Transverse colon (tissue), 4 donors: ENCODE measurements at regions not wholly inside any gene's neighbourhood (a gene's known extent, or its start where the extent isn't known, plus 50 kb on each side); places are given as distances from the start of the nearest gene placed in this dataset.

Experiments used
- DNase-seq: peaks from one replicate; pipeline ENCODE4 v3.0.0-alpha.2; 2019
- H3K27ac ChIP-seq, 4 donors: fragments of 200-600 bp; sonication (generic); 2 replicates each; pipeline ENCODE4 v1.5.1; 2016 to 2018; ENCODE audit warnings: inconsistent platforms in 4 of 4
- H3K27me3 ChIP-seq: fragments of 200-600 bp; sonication (generic); 2 replicates; pipeline ENCODE4 v1.5.1; 2017; ENCODE audit warnings: inconsistent platforms
- H3K36me3 ChIP-seq, 4 donors: fragments of 200-600 bp; sonication (generic); 2 replicates each; pipeline ENCODE4 v1.5.1; 2017 to 2019; ENCODE audit warnings: inconsistent platforms in 4 of 4
- H3K4me1 ChIP-seq, 4 donors: fragments of 200-600 bp; sonication (generic); 2 replicates each; pipeline ENCODE4 v1.5.1; 2017 to 2020; ENCODE audit warnings: inconsistent platforms in 4 of 4
- H3K4me3 ChIP-seq, 4 donors: fragments of 200-600 bp; sonication (generic); 1 replicate in 1 of 4; 2 replicates in 3 of 4; pipeline versions ENCODE4 v1.5.1 to v1.6.1; 2017 to 2019; ENCODE audit warnings: inconsistent platforms in 4 of 4
- H3K9me3 ChIP-seq, 2 donors: fragments of 200-600 bp; sonication (generic); 2 replicates each; pipeline ENCODE4 v1.5.1; 2017 to 2019; ENCODE audit warnings: inconsistent platforms in 2 of 2
- EP300 ChIP-seq: sonication (generic); formaldehyde crosslinking; IDR thresholded peaks from one replicate; pipeline ENCODE4 v1.6.1; 2017; ENCODE audit warnings: antibody characterized with exemption, low read depth
- POLR2A ChIP-seq: fragments of 450-650 bp; IDR thresholded peaks from one replicate; pipeline ENCODE4 v1.6.1; 2016; ENCODE audit warnings: antibody characterized with exemption, mild to moderate bottlenecking, moderate library complexity
- POLR2AphosphoS5 ChIP-seq, 3 donors: sonication (generic); formaldehyde crosslinking; IDR thresholded peaks; one replicate each; pipeline ENCODE4 v1.6.1; 2016; ENCODE audit warnings: antibody characterized with exemption in 3 of 3
- WGBS, 2 donors: methylation state at CpG; one replicate each; pipeline ENCODE4 v1.1.5; 2018; ENCODE audit warnings: low coverage in 1 of 2; 5-methylcytosine and 5-hydroxymethylcytosine counted together
- in situ Hi-C, 4 donors: fragments of 200-750 bp; cut with MboI; loops; one replicate each; pipeline versions ENCODE4 v1.15.0 to v1.15.1; 2017; ENCODE audit warnings: low sequenced_read_pairs in 3 of 4, low pct_ligation_motif_present in 1 of 4, low pct_unique_long_range_greater_than_20kb in 1 of 4
- intact Hi-C: fragments of 100-400 bp; cut with DNase I; formaldehyde crosslinking; loops from one replicate; pipeline ENCODE4 v1.15.1; 2023; ENCODE audit warnings: low total_unique reads
- TF ChIP-seq, protein P1 (sequence below), 5 experiments: fragments of 200-600 bp in 3 of 5; fragments of 450-650 bp in 2 of 5; sonication (generic) in 3 of 5; IDR thresholded peaks; 1 replicate in 2 of 5; 2 replicates in 3 of 5; pipeline ENCODE4 v1.5.1; 2016 to 2017; ENCODE audit warnings: antibody characterized with exemption in 5 of 5, inconsistent platforms in 3 of 5, mild to moderate bottlenecking in 2 of 5, moderate library complexity in 1 of 5

DNA sequence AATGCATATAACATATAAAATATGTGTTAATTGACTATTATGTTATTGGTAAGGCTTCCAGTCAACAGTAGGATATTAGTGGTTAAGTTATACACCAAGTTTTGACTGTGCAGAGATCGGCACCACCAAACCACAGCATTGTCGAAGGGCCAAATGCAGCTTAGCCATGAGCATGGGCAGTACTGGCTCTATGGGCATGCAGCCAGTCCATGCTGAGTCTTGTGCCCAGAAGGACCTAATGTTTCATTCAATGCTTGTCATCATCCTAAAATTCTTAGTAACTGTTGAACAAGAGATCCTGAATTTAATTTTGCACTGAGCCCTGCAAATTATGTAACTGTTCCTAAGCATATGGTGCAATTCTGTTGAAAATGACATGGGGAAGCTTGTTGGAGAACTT, 233.4 kb upstream of the HS3ST3A1 start:
- WGBS, 2 donors, result 83 to 92% methylated on average over 2 of the region's 2 CpGs
- Histone ChIP-seq H3K36me3 (no peaks in the 10 kb centered on the region), H3K4me3 (no peak overlapping the region), H3K4me1 (no peaks in the 10 kb centered on the region), H3K9me3 (no peaks in the 10 kb centered on the region), H3K27ac (no peak overlapping the region), H3K27me3 (no peaks in the 10 kb centered on the region)
- in situ Hi-C loops, result no loop called here
- TF ChIP-seq POLR2AphosphoS5 (IDR thresholded peaks at IDR 0.05), result no peak
- TF ChIP-seq POLR2A, result no peak
- TF ChIP-seq, protein P1, sequence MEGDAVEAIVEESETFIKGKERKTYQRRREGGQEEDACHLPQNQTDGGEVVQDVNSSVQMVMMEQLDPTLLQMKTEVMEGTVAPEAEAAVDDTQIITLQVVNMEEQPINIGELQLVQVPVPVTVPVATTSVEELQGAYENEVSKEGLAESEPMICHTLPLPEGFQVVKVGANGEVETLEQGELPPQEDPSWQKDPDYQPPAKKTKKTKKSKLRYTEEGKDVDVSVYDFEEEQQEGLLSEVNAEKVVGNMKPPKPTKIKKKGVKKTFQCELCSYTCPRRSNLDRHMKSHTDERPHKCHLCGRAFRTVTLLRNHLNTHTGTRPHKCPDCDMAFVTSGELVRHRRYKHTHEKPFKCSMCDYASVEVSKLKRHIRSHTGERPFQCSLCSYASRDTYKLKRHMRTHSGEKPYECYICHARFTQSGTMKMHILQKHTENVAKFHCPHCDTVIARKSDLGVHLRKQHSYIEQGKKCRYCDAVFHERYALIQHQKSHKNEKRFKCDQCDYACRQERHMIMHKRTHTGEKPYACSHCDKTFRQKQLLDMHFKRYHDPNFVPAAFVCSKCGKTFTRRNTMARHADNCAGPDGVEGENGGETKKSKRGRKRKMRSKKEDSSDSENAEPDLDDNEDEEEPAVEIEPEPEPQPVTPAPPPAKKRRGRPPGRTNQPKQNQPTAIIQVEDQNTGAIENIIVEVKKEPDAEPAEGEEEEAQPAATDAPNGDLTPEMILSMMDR (IDR thresholded peaks at IDR 0.05), result no peak
- TF ChIP-seq EP300, result no peak
- DNase-seq, result no peak
- intact Hi-C loops, result no loop called here

DNA sequence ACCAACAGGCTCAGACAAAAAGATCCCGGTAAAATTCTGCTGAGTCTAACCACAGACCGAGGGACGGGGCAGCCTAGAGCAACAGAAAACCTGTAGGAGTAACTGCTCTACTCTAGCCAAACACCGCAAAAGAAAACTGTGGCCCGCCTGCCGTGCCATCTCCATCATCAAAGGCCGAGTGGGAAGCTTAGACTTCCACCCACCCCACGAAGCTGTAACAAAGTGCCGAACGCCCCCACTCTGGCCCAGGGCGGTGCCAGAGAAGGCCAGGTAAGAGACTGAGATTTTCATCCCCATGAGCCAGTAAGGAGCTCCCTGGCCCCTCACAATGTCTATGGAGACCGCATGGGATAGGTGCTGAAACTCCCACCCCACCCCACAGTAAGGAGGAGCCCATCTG, 231.9 kb upstream of the COX10 start:
- WGBS, 2 donors, result 93% methylated on average over 4 to 11 of the region's 12 CpGs
- no peaks in the 10 kb centered on the region for H3K4me1 ChIP-seq
- no peak for DNase-seq
- no peak overlapping the region for H3K4me3 ChIP-seq
- no peak overlapping the region for H3K27ac ChIP-seq
- TF ChIP-seq EP300 (no peak), POLR2AphosphoS5 (IDR thresholded peaks at IDR 0.05) (no peak), POLR2A (no peak)
- TF ChIP-seq, protein P1 (IDR thresholded peaks at IDR 0.05), result no peak
- H3K36me3 ChIP-seq, result no peaks in the 10 kb centered on the region
- no peaks in the 10 kb centered on the region for H3K27me3 ChIP-seq
- in situ Hi-C loops, result no loop called here
- H3K9me3 ChIP-seq, result no peaks in the 10 kb centered on the region
- intact Hi-C loops, result no loop called here

DNA sequence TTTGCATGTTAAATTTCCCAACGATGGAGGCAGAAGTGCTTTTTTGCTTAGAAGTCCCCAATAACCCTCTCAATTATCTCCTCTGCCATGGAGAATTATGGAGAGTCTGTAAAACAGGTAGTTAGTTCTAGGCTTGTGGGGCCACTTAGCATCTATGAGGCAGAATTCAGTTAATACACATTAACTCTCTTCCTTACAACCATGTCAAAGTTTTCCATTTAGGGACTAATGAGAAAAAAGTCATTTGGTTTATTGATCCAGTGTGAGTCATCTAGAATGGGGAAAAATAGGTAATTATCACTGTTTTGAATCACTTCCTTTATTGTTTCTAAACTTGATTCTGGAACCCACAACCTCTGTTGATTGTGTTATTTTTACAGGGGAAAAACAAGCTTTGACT, 229.1 kb upstream of the COX10 start:
- 35 to 42% methylated on average over 1 of the region's 1 CpG for WGBS, 2 donors
- Histone ChIP-seq H3K36me3 (no peaks in the 10 kb centered on the region), H3K27ac (no peak overlapping the region), H3K4me1 (no peaks in the 10 kb centered on the region), H3K4me3 (no peak overlapping the region), H3K9me3 (no peaks in the 10 kb centered on the region), H3K27me3 (no peaks in the 10 kb centered on the region)
- no peak for TF ChIP-seq POLR2AphosphoS5 (IDR thresholded peaks at IDR 0.05)
- TF ChIP-seq EP300, result no peak
- TF ChIP-seq POLR2A, result no peak
- TF ChIP-seq, protein P1 (IDR thresholded peaks at IDR 0.05), result no peak
- intact Hi-C loops, result no loop called here
- DNase-seq, result no peak
- in situ Hi-C loops, result no loop called here

DNA sequence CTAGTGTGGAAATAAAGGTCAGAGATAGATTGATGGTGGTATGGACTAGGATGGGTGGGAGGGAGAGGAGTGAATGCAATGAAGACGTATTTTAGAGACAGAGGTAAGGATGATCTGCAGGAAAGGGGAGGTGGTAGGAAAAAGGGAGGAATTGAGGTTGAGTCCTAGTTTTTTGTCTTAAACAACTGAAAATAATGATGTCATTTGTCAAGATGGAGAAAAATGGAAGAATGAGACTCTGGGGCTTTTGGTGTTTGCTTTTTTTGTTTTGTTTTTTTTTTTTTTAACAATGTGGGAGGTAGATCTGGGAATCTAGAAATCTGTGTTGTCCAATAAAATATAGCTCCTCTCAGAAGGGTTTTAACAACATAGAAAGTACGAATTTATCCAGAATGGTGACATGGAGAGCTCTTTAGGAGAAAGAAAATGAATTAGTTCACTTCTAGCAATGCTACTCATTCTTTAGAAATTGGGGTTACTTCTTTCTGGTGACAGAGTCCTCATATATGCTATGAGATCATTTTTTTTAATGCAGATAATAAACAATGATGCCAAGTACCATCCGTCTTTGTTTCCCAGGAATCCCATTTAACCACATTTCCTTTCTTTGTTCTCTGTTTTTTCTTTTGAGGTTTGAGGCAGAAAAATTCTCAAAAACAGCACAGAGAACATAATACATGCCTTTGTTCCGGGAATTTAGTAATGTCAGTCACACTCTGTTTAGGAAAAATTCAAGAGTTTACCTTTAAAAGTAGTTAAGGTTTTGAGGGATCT, 225.3 kb upstream of the COX10 start:
- Histone ChIP-seq H3K27ac (no peak overlapping the region), H3K36me3 (no peaks in the 10 kb centered on the region), H3K27me3 (no peaks in the 10 kb centered on the region), H3K4me3 (no peak overlapping the region), H3K4me1 (no peaks in the 10 kb centered on the region), H3K9me3 (no peaks in the 10 kb centered on the region)
- 70 to 71% methylated on average over 3 to 4 of the region's 4 CpGs for WGBS, 2 donors
- in situ Hi-C loops, result no loop called here
- no peak for DNase-seq
- no peak for TF ChIP-seq POLR2AphosphoS5 (IDR thresholded peaks at IDR 0.05)
- TF ChIP-seq EP300, result no peak
- no peak for TF ChIP-seq POLR2A
- TF ChIP-seq, protein P1 (IDR thresholded peaks at IDR 0.05), result no peak
- intact Hi-C loops, result no loop called here
